Posterior vena cava (tissue), 2 donors: ENCODE measurements at regions not wholly inside any gene's neighbourhood (a gene's known extent, or its start where the extent isn't known, plus 50 kb on each side); places are given as distances from the start of the nearest gene placed in this dataset.

Source experiments
- DNase-seq: peaks from one replicate; pipeline ENCODE4 v3.0.0-alpha.2; 2020; ENCODE audit warnings: low spot score
- intact Hi-C, 2 donors: fragments of 100-400 bp; cut with DNase I; formaldehyde crosslinking; loops; one replicate each; pipeline versions ENCODE4 v1.14.1 to v1.14.2; 2022 to 2023
- donor health status: DM: yes; HTN: yes; CAD: no.
- donor health status: DM: yes; HTN: yes; CAD: no.

DNA sequence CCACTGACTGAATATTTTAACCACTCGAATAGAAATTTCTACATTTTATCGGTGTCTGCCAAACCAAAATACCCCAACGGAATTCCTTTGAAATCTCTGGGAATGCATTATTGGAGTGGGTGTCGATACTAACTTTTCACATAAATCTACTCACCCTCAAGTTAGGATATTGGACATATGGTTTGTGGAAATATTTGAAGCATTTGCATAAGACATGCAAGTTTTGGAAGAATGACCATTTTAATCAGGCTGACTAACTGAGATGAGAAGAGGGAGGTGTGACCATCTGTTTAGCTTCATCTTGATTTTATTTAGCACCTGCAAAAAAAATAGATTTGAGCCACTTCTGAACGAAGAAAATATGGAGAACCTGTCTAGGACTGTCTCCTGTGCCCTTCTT, 61.2 kb downstream of the KLF6 start:
- intact Hi-C loops: no loop called here
- DNase-seq: no peak

DNA sequence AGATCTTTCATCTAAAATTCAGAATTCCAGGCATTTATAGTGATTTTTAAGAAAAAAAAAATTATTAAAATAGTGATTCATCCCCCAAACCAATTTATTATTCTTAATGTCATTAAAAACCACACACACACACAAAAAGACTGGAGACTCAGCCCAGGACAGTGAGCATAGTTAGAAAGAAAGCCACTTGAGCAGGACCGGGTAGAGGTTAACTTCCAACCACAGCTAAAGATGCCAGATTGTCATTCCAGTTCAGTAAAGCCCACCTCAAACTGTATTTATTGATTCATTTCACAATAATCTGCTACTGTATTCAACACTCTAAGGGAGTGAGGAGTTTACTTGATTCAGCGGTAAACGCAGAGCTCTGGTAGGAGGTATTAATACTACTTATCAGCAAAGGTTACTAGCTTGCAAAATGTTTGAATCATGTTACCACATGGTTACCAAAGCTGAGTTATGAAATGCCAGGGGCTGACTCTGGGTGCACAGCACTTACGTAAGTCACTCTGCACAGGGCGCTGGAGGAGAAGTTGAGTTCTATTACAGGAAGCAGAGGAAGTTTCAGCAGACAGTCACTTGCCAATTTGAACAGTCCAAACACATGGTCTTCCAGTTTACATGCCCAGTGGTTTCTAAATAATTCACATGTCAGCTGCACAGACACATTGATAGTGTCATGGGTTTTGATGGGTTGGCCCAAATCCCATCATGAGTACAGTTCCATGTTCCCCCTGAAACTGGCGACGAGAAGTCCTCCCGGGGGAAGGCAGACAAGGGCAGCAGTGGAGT, 64.6 kb downstream of the KLF6 start:
- no peak for DNase-seq
- intact Hi-C loops: no loop called here

DNA sequence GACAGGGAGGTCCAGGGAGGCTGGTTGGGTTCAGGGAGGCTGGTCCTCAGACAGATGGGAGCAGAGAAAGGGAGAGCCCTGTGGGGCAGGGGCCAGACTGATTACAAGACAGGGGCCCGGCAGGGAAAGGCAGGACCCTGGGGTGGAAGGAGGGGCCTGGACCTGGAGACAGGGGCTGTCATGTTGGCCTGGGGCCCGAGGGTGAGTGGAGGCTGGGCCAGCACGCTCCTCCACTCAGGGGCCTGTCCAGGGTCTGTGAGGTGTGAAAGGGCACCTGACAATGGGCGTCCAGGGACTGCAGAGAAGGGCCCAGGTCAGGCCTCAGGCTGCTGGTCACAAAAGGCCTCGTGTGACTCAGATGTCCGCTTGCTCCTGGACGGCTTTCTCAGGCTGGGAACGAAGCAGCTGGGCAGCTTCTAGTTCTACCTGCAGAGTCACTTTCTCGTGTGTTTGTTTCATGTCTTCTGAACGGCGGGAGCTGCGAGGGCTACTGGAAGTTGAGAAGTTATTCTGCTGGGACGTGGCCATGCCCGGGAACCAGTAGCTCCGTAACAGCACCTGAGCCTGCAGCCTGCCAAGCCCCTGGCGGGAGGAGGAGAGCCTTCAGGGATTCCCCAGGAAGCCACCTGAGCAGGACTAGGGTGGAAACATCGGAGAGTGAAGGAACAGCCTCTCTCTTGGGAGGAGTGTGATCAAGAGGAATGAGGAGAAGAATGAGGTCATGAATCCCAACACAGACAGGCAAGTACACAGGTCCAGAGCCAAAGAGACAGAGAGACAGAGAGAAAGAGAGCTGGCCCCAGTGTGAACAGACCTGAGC, 65.8 kb downstream of the KLF6 start:
- no peak for DNase-seq
- intact Hi-C loops: no loop called here

DNA sequence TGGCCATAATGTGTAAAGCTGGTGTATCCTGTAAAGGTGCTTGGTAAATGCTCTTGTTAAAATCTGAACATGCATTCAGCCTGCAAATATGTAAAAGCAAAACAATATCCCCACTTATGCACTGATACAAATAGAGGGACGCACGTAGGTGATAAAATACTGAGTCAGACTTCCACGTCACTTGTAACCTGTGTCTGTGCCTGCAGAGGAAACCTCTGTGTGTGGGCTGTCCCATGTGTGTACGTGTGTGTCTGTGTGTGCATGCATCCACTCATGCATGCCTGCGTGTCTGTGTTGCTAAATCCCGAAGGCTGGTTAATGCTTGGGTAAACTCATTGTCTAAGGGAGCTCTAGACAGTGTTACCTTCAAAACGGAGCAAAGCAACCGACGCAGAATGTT, 68.9 kb downstream of the KLF6 start:
- no peak for DNase-seq
- intact Hi-C loops: no loop called here

DNA sequence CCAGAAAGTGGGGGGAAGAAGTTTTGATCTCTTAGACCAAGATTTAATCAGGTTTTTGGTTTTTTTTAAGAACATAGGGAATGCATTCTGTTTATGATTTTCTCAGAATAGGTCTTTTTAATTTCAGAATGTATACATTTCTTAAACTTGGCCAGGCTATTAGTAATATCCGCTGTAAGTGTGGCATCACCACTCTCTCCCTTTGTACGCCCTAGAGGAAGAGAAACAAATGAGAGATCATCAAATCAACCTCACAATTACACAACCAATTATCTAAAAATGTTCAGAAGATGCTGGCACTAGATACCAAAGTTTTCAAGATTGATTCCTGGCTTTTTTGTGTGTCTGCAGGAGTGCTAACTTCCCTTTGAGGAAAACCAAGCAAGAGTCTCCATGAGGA, 70.0 kb downstream of the KLF6 start:
- no peak for DNase-seq
- intact Hi-C loops: no loop called here

DNA sequence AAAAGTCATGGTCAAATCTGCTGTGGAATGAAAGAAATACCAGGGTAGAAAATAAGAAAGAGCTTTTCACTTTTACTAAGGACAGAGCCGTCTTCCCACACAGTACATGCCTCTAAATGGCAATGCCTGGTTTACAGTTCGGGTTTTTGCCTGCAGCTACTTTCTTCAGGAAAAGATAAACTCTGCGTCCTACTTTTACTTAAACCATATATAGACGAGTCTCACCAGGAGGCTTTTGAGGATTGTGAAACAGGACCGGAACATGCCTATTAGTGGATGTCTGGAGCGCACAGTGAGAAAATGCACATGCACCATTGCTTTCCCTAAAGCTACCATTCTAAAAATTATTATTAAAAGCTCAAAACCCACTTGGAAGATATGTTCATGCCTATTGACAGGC, 70.5 kb downstream of the KLF6 start:
- no peak for DNase-seq
- intact Hi-C loops: no loop called here

DNA sequence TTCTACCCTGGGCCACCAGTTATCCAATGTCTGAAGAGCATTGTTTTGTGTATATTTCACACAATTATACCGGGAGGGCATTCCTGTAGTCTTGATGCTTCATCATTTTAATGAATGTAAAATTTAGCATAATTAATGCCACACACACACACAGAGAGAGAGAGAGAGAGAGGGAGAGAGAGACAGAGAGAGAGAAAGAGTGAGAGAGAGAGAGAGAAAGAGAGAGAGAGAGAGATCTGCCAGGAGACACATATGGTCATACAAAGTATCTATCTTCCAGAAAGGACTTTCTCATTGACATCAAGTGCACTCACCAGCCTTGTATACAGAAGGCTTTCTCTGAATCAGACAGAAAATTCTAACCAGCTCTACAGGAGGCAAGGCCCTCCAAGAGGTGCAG, 72.3 kb downstream of the KLF6 start:
- intact Hi-C loops: no loop called here
- no peak for DNase-seq

DNA sequence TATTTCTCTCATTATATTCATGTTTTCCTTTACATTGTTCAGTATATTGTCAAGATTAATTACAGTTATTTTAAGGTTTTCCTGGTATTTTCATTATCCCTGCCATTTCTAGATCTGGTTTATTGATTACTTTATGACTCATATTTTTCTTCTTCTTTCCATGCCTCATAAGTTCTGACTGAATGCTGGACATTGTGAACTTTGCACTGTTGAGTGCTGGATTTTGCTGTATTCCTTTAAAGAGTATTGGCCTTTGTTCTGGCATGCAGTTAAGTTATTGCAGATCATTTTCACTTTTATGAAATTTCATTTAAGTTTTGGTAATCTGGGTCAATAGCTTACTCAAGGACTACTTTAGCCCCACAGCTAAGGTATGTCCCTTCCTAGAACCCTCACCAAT, 73.1 kb downstream of the KLF6 start:
- no peak for DNase-seq

DNA sequence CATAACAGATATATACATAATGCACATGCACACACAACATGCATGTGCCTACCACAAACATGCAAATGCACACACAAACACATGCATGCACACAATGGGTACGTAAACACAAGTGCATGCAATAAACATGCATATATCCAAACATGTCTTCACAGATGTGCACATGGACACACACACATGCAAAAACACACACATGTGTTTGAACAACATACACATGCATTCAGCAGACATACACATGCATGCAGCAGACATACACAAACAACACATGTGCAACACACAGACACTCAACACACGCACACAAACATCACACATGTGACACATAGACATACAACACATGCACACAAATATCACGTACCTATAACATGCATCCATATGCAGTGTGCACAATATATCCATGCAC, 74.2 kb downstream of the KLF6 start:
- intact Hi-C loops: no loop called here
- no peak for DNase-seq

More for the DNA sequence above, 73.1 kb downstream of the KLF6 start:
- intact Hi-C loops: no loop called here

DNA sequence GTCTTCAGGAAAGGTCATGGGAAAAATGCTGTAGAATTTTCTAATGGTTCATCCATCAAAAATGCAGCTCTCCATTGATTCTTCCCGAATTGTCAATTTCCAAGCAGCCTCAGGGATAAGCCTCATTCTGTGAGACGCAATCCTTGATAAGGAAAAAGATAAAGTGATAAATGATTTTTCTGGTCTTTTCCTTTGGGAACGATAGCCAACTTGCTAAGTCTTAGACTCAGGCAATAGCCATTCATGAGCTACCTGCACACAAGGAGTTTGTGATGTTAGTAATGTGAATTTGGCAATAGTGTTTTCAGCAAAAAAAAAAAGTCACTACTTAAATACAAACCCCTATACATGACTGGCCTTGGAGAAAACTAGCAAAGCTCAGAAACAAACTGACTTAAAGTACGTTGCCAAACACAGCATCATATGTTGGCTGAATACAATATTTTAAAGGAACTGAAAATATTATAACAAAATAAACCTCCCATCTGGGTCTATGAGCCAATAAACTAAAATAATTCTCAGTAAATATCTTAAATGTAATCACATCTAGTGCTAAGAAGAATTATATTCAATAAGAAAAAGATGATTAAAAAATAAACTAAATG, 75.5 kb downstream of the KLF6 start:
- intact Hi-C loops: no loop called here
- no peak for DNase-seq

DNA sequence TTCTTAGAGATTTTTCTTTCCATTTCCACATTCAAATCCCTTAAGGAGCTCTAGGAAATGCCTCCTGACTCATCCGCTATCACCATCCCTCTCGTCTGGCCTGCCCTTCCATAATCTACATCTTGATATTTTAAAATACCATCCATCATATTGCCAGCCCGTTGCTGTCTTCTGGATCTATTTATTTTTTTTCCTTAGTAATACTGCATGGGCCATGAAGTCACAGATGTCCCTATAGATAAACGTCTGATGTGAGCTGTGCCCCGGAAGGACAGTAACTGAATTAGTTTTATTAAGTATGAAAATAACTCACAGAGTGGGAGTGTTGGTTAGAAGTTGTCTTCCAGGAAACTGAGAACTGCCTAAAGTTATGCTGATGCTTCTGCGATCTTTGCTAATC, 76.2 kb downstream of the KLF6 start:
- intact Hi-C loops: no loop called here

DNA sequence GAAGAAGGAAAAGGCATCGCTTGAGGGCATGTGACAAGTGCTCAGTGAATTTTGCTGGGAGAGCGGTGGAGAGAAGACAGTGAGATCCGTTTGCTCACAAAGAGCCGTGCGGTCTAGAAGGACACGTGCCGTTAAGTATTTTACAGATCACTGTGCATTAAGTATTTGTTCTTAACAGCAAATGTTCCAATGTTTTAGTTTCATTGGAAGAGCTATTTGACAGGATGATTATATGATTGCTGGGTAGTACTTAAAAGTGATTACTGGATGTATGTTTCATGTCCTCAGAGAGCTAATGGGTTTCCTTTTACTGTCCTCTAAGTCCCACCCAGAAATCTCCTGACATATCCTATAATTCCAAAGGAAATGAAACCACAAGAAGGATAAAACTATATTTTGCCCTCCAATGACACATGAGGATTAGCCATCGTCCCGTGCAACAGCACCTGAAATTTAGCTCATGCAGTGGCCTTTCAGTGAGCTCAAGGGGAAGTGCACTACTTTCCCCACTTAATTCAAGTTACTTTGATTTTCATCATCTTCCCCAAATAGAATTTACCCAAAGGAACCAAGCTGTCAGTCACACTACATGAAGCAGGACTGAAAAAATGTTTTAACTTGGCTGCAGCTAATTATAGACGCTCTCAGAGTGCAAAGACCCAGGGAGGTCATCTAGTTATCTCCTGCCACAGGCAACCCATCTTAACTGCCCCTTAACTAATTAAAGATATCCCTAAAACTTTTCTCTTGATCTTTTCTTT, 80.3 kb downstream of the KLF6 start:
- intact Hi-C loops: no loop called here
- DNase-seq: no peak

More for the DNA sequence above, 76.2 kb downstream of the KLF6 start:
- no peak for DNase-seq

DNA sequence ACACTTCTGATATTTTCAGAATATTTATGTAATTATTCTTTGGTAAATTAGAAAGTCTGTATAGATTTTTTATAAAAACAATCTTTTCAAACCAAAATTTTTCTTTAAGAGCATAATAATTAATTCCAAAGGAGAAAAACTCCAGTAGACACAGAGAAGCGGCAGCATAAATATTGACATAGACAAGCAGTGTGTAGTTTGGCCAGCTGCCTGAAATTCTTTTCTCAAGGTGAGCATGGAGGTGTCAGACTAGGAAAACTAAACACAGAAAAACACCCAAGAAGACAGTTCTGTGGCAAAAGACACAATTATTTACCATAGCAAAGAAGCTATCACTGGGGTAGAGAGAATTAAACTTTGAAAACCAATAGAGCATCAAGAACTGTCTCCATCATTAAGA, 82.4 kb downstream of the KLF6 start:
- intact Hi-C loops: no loop called here

DNA sequence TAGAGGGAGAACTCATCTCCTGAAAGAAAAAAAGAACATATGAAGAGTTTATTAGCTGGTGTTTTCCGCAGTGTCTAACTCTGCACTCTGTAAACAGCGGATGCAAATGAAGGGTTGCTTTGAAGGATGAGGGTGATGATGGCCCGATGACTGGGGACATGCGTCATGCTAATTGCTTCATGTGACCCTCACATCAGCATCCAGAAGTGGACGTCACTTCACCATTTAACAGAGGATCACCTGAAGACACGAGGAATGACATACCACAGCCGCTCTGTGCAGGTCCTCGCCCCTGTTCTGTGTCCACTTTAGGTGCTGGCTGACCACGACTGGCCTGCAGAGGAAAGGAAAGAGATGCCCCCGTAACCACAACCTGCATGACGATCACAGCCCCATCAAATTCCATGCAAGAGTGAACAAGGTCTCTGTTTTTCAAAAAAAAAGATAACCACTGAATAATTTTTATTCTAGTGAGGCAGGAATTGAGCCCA, 82.9 kb downstream of the KLF6 start:
- DNase-seq: no peak
- intact Hi-C loops: no loop called here

More for the DNA sequence above, 82.4 kb downstream of the KLF6 start:
- no peak for DNase-seq

DNA sequence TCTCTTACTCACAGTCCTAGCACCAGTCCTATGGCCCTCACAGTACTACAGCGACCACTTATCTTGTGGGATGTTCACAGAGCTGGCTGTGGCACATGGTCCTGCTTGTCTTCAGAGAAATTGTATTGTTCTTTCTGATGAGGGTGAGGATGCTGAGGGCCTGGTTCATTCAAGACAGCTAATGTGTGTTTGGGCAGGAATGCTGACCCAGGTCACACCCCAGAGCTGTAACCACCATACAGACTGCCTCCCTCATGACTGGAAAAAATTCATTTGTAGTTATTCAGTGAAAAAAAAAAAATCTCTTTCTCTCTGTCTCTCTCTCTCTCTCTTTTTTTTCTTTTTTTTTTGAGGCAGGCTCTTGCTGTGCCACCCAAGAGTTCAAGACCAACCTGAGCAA, 83.5 kb downstream of the KLF6 start:
- intact Hi-C loops: no loop called here
- no peak for DNase-seq

DNA sequence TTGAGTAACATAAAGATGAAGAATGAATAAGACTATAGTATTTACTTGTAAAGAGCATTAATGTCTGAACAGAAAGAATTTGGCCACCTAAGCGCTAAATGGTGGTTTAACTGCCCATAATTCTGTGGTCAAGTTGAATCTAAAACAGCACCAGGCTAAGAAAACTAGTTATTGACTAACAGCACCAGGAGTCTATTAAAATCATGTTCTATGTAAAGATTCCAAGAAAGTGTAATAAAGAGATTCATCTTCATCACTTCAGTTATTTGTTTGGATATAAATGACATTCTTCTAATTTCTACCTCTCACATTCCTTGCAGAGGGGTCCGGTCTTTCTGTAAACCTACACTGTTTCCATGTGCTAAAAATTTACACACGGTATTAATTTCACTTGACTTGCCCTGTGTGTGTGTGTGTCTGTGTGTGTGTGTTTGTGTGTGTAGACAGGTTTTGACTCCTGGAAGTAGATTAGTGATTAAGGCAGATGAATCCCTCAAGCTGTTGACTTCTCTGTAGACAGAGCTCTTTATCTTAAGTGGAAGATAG, 84.4 kb downstream of the KLF6 start:
- no peak for DNase-seq
- intact Hi-C loops: no loop called here

DNA sequence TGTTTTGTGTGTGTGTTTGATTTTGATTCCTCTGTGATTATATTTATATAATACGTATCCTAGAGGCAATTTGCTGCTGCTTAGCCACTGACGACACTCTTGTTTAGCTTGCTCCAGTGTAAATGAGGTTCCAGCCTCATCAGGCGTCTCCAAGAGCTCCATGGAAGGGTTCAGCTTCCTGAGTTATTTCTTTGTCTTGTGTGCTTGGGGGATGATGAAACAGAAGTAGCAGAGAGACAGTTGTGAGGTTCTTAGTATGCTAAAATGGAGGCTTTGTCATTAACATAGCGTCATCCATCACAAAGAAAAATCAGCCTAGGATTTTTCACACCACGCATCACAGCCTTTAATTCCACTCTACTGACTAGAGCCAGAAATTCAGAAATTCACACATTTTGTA, 85.1 kb downstream of the KLF6 start:
- intact Hi-C loops: no loop called here
- DNase-seq: no peak

DNA sequence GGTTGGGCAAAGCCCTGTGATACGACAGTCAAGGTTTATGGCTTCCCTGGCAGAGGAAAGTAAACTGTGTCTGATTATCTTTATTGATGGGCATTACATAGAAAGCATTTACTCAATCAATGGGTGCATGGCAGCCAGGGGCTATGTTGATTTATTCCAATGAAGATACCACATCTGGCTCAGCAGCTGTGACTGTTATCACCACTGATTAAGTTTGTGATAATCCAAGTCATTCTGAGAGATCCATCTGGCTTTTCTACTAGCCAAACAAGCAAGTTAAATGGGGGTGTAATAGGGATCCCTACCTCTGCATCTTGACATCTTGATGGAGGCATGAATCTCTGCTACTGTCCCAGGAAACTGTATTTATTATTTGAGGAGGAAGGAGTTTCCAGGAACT, 86.7 kb downstream of the KLF6 start:
- DNase-seq: no peak
- intact Hi-C loops: no loop called here

DNA sequence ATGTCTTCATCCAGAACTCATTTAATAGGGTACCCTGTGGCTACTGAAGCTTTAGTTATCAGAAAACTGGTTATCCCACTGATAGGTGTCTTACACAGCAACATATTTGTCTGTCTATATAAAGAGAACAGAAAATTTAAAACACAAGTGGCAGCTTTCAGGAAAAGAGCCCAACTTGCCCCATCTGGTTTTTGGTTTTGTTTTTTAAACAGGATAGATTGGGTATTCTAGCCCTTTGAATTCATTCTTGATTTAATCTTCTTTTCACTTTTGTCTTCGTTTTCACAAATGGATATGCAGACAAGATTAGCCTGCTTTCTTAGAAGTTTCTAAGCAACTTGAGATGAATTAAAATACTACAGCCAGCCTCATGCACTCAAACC, 91.3 kb downstream of the KLF6 start:
- intact Hi-C loops: no loop called here
- no peak for DNase-seq
